H9 (cell line): ENCODE measurements at regions not wholly inside any gene's neighbourhood (a gene's known extent, or its start where the extent isn't known, plus 50 kb on each side); places are given as distances from the start of the nearest gene placed in this dataset.

ENCODE experiments used
- DNase-seq: peaks from one replicate; pipeline ENCODE4 v3.0.0-alpha.2; 2017
- H2AFZ ChIP-seq: one replicate; pipeline ENCODE4 v1.6.1; 2013; ENCODE audit warnings: mild to moderate bottlenecking, low read length, control low read depth, moderate library complexity
- H2AK5ac ChIP-seq: 2 replicates; pipeline ENCODE4 v1.6.1; 2013; ENCODE audit warnings: low read length, control low read depth, mixed read lengths; ENCODE audit not compliant: insufficient read length
- H2BK120ac ChIP-seq: one replicate; pipeline ENCODE4 v1.6.1; 2013; ENCODE audit warnings: low read depth, mild to moderate bottlenecking, low read length, control low read depth, inconsistent platforms; ENCODE audit not compliant: poor library complexity, severe bottlenecking
- H2BK12ac ChIP-seq: 2 replicates; pipeline ENCODE4 v1.6.1; 2013; ENCODE audit warnings: low read length, control low read depth, mixed read lengths, low read depth; ENCODE audit not compliant: insufficient read length
- H2BK15ac ChIP-seq: 2 replicates; pipeline ENCODE4 v1.6.1; 2013; ENCODE audit warnings: low read depth, low read length, control low read depth
- H2BK20ac ChIP-seq: one replicate; pipeline ENCODE4 v1.6.1; 2013; ENCODE audit warnings: low read depth, mild to moderate bottlenecking, low read length, control low read depth, inconsistent platforms; ENCODE audit not compliant: poor library complexity, severe bottlenecking
- H2BK5ac ChIP-seq: 2 replicates; pipeline ENCODE4 v1.6.1; 2013; ENCODE audit warnings: low read length, control low read depth, mixed read lengths; ENCODE audit not compliant: insufficient read length
- H3K14ac ChIP-seq: 2 replicates; pipeline ENCODE4 v1.6.1; 2013; ENCODE audit warnings: low read length, control low read depth; ENCODE audit not compliant: insufficient read depth
- H3K18ac ChIP-seq: 2 replicates; pipeline ENCODE4 v1.6.1; 2013; ENCODE audit warnings: low read depth, mild to moderate bottlenecking, mixed read lengths, low read length, control low read depth; ENCODE audit not compliant: insufficient read length
- H3K23ac ChIP-seq: 2 replicates; pipeline ENCODE4 v1.6.1; 2013; ENCODE audit warnings: low read length, control low read depth, mixed read lengths, low read depth; ENCODE audit not compliant: insufficient read length
- H3K23me2 ChIP-seq: 2 replicates; pipeline ENCODE4 v1.6.1; 2013; ENCODE audit warnings: low read depth, mild to moderate bottlenecking, mixed read lengths, low read length, control low read depth; ENCODE audit not compliant: insufficient read length, poor library complexity, severe bottlenecking
- H3K27ac ChIP-seq: 2 replicates; pipeline ENCODE4 v1.5.1; 2013; ENCODE audit warnings: low read length, control low read depth, mixed read lengths, low read depth; ENCODE audit not compliant: insufficient read length
- H3K27me3 ChIP-seq: 2 replicates; pipeline ENCODE4 v1.6.1; 2013; ENCODE audit warnings: low read length, control low read depth, inconsistent platforms; ENCODE audit not compliant: insufficient read depth
- H3K4ac ChIP-seq: 2 replicates; pipeline ENCODE4 v1.6.1; 2013; ENCODE audit warnings: low read depth, mild to moderate bottlenecking, control low read depth, inconsistent platforms, low read length, moderate library complexity
- H3K4me1 ChIP-seq: 2 replicates; pipeline ENCODE4 v1.6.1; 2013; ENCODE audit warnings: low read length, control low read depth, inconsistent platforms; ENCODE audit not compliant: insufficient read depth
- H3K4me2 ChIP-seq: 2 replicates; pipeline ENCODE4 v1.6.1; 2013; ENCODE audit warnings: low read length, control low read depth, mixed read lengths; ENCODE audit not compliant: insufficient read length, insufficient read depth
- H3K56ac ChIP-seq: 2 replicates; pipeline ENCODE4 v1.6.1; 2013; ENCODE audit warnings: low read depth, mild to moderate bottlenecking, mixed read lengths, low read length, control low read depth; ENCODE audit not compliant: insufficient read length
- H3K79me1 ChIP-seq: 2 replicates; pipeline ENCODE4 v1.6.1; 2013; ENCODE audit warnings: low read depth, mild to moderate bottlenecking, moderate library complexity, low read length, control low read depth, inconsistent platforms; ENCODE audit not compliant: insufficient read depth, poor library complexity, severe bottlenecking
- H3K79me2 ChIP-seq: 2 replicates; pipeline ENCODE4 v1.6.1; 2013; ENCODE audit warnings: low read length, control low read depth, inconsistent platforms; ENCODE audit not compliant: insufficient read depth
- H3K9ac ChIP-seq: 2 replicates; pipeline ENCODE4 v1.6.1; 2013; ENCODE audit warnings: low read length, control low read depth, mixed read lengths; ENCODE audit not compliant: insufficient read length; ENCODE audit errors: extremely low read depth
- H3K9me3 ChIP-seq: one replicate; pipeline ENCODE4 v1.6.1; 2013; ENCODE audit warnings: low read depth, low read length, inconsistent platforms; ENCODE audit not compliant: control insufficient read depth
- H3T11ph ChIP-seq: one replicate; pipeline ENCODE4 v1.6.1; 2013; ENCODE audit warnings: mild to moderate bottlenecking, low read length, control low read depth, inconsistent platforms
- H4K20me1 ChIP-seq: one replicate; pipeline ENCODE4 v1.6.1; 2013; ENCODE audit not compliant: control insufficient read depth, insufficient read length, insufficient read depth
- H4K5ac ChIP-seq: 2 replicates; pipeline ENCODE4 v1.6.1; 2013; ENCODE audit warnings: low read depth, mild to moderate bottlenecking, mixed read lengths, low read length, control low read depth; ENCODE audit not compliant: insufficient read length
- H4K8ac ChIP-seq: replicated peaks from 2 replicates; pipeline ENCODE4 v1.6.1; 2013; ENCODE audit warnings: low read length, control low read depth, mixed read lengths, low read depth; ENCODE audit not compliant: insufficient read length
- H4K91ac ChIP-seq: 2 replicates; pipeline ENCODE4 v1.6.1; 2013; ENCODE audit warnings: low read depth, mild to moderate bottlenecking, moderate library complexity, mixed read lengths, low read length, control low read depth; ENCODE audit not compliant: insufficient read length
- H3K27ac Mint-ChIP-seq, 3 experiments: 2 replicates in 2 of 3; 3 replicates in 1 of 3; pipeline ENCODE4 v1.8.0; 2020 to 2021; ENCODE audit warnings: mixed read lengths in 3 of 3, mild to moderate bottlenecking in 1 of 3, moderate library complexity in 1 of 3
- H3K27me3 Mint-ChIP-seq: 2 replicates; pipeline ENCODE4 v1.8.0; 2021; ENCODE audit warnings: low read depth, mild to moderate bottlenecking, moderate library complexity, mixed read lengths
- H3K36me3 Mint-ChIP-seq, 3 experiments: 2 replicates in 2 of 3; 3 replicates in 1 of 3; pipeline ENCODE4 v1.8.0; 2020 to 2021; ENCODE audit warnings: low read depth in 3 of 3, mixed read lengths in 3 of 3; ENCODE audit not compliant: insufficient read depth in 1 of 3
- H3K4me1 Mint-ChIP-seq, 2 experiments: 2 replicates each; pipeline ENCODE4 v1.8.0; 2020; ENCODE audit warnings: mixed read lengths in 2 of 2
- H3K4me3 Mint-ChIP-seq, 2 experiments: 2 replicates in 1 of 2; 3 replicates in 1 of 2; pipeline ENCODE4 v1.8.0; 2020 to 2021; ENCODE audit warnings: mild to moderate bottlenecking in 2 of 2, mixed read lengths in 2 of 2, moderate library complexity in 1 of 2
- H3K9me3 Mint-ChIP-seq, 2 experiments: 2 replicates in 1 of 2; 3 replicates in 1 of 2; pipeline ENCODE4 v1.8.0; 2020; ENCODE audit warnings: mild to moderate bottlenecking in 2 of 2, mixed read lengths in 2 of 2, moderate library complexity in 1 of 2
- WGBS: extraction: QIAGEN DNeasy Blood & Tissue Kit; methylation state at CpG from one replicate; pipeline ENCODE4 v1.1.7; 2013; ENCODE audit warnings: missing lambda C conversion rate, low lambda C conversion rate, mixed read lengths; ENCODE audit not compliant: insufficient read length; ENCODE audit errors: extremely low coverage; 5-methylcytosine and 5-hydroxymethylcytosine counted together
- TF ChIP-seq, protein P1 (sequence below): fragments of 200-600 bp; sonication (generic); conservative IDR thresholded peaks from 3 replicates; pipeline ENCODE4 v1.8.0; 2021; ENCODE audit warnings: antibody characterized with exemption, mild to moderate bottlenecking

DNA sequence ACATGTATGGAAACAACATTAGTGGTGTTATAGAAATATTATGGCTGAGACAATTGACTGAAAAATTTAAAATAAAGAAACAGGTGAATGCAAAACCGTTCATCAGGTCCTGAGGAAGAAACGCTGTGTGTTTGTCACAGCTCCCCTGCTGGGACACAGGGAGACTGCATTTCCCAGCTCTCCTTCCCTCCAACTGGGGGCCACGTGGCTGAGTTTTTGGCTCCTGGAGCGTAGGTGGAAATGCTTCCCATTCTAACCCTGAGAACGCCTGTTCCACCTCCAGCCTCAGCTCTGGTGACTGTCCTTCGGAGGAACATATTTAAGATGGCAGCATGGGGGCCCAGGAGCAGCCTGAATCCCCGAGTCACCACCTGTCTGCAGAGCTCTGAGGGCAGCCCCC is 398.6 kb downstream of the BRD1 start:
- Histone ChIP-seq H3T11ph (no peak overlapping the region), H3K23me2 (no peaks in the 10 kb centered on the region)
- WGBS, result no CpG with 5 or more reads among the region's 7 CpGs

More for the DNA sequence above, 398.6 kb downstream of the BRD1 start:
- TF ChIP-seq, protein P1, sequence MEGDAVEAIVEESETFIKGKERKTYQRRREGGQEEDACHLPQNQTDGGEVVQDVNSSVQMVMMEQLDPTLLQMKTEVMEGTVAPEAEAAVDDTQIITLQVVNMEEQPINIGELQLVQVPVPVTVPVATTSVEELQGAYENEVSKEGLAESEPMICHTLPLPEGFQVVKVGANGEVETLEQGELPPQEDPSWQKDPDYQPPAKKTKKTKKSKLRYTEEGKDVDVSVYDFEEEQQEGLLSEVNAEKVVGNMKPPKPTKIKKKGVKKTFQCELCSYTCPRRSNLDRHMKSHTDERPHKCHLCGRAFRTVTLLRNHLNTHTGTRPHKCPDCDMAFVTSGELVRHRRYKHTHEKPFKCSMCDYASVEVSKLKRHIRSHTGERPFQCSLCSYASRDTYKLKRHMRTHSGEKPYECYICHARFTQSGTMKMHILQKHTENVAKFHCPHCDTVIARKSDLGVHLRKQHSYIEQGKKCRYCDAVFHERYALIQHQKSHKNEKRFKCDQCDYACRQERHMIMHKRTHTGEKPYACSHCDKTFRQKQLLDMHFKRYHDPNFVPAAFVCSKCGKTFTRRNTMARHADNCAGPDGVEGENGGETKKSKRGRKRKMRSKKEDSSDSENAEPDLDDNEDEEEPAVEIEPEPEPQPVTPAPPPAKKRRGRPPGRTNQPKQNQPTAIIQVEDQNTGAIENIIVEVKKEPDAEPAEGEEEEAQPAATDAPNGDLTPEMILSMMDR, result peak; percentile 31; the same call in 1 of the 3 replicates
- no peaks in the 10 kb centered on the region; the same call in 1 of the 2 replicates for H3K4me1 ChIP-seq
- no peak overlapping the region for H4K5ac ChIP-seq
- no peak overlapping the region for H2BK20ac ChIP-seq
- H3K23ac ChIP-seq, result no peak overlapping the region
- H3K4ac ChIP-seq, result no peak overlapping the region
- H4K91ac ChIP-seq, result no peak overlapping the region
- no peak overlapping the region for H3K56ac ChIP-seq
- H3K36me3 Mint-ChIP-seq, result no peaks in the 10 kb centered on the region; a peak in 1 of 7 replicates
- H3K9me3 ChIP-seq, result no peaks in the 10 kb centered on the region
- no peaks in the 10 kb centered on the region for H3K79me2 ChIP-seq
- no peaks in the 10 kb centered on the region for H3K27me3 ChIP-seq
- H3K27ac ChIP-seq, result no peak overlapping the region
- peaks cover 2 to 8% of the 10 kb centered on the region in 2 experiments; a peak in 3 of 4 replicates for H3K4me1 Mint-ChIP-seq
- H3K79me1 ChIP-seq, result no peaks in the 10 kb centered on the region
- no peak overlapping the region for H2BK15ac ChIP-seq
- H3K14ac ChIP-seq, result no peak overlapping the region
- H3K9me3 Mint-ChIP-seq, result no peaks in the 10 kb centered on the region
- H3K9ac ChIP-seq, result no peak overlapping the region
- no peaks in the 10 kb centered on the region for H4K20me1 ChIP-seq
- no peak overlapping the region for H2BK12ac ChIP-seq
- H2BK5ac ChIP-seq, result no peak overlapping the region
- H3K18ac ChIP-seq, result no peak overlapping the region
- H3K27me3 Mint-ChIP-seq, result peaks cover 28% of the 10 kb centered on the region
- H2BK120ac ChIP-seq, result no peak overlapping the region
- no peak overlapping the region for H3K4me2 ChIP-seq
- H2AK5ac ChIP-seq, result no peak overlapping the region
- no peak overlapping the region for H4K8ac ChIP-seq
- H3K4me3 Mint-ChIP-seq, result no peak overlapping the region
- no peak overlapping the region for H2AFZ ChIP-seq
- no peak for DNase-seq
- no peak overlapping the region for H3K27ac Mint-ChIP-seq
